ENCODE measurements at regions not wholly inside any gene's neighbourhood (a gene's known extent, or its start where the extent isn't known, plus 50 kb on each side); places are given as distances from the start of the nearest gene placed in this dataset.
"Not testable (repeated sequence)": the region's sequence is repeated elsewhere in the genome, so short reads cannot be mapped to it uniquely, and the experiment has no call there.

DNA sequence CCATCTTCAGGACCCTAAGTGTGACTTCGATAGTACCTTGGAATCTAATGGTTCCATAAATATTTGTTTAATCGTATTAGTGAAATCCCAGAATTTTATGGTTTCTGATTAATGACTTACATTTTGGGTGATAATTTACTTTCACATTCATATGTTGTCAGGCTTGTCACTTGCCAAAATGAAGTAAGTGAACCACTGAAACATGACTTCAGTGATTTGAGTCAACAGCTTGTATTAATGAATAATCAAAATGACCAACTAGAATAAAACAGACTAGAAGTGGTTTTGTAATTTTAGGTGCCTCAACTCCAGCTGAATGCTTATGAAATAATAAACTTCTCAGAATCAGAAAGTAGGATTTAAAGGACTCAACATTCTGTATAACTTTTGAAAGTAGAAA, 517.1 kb downstream of the PRKD1 start:
- Histone ChIP-seq H3K4me1 (ENCODE audit: control insufficient read depth, insufficient read depth, low read length) (no peaks in the 10 kb centered on the region), H3K27me3 (ENCODE audit: control insufficient read depth, insufficient read depth, low read length, poor library complexity, severe bottlenecking) (no peaks in the 10 kb centered on the region), H3K27ac (ENCODE audit: low read depth, low read length) (no peak overlapping the region), H3K9ac (ENCODE audit: extremely low read depth, low read length, poor library complexity, severe bottlenecking) (no peak overlapping the region), H3K4me3 (ENCODE audit: low read length) (no peak overlapping the region), H3K36me3 (ENCODE audit: control insufficient read depth, insufficient read depth, low read length) (no peaks in the 10 kb centered on the region), H3K9me3 (ENCODE audit: control insufficient read depth, low read length) (no peaks in the 10 kb centered on the region)
- 86 to 100% methylated on average over 1 to 2 of the region's 2 CpGs for WGBS, 2 experiments (ENCODE audit: insufficient coverage in 1 of 2, insufficient read length in 1 of 2)
- peaks cover 46% of the 10 kb centered on the region for H3K9me3 Mint-ChIP-seq
- TF ChIP-seq, protein P1, sequence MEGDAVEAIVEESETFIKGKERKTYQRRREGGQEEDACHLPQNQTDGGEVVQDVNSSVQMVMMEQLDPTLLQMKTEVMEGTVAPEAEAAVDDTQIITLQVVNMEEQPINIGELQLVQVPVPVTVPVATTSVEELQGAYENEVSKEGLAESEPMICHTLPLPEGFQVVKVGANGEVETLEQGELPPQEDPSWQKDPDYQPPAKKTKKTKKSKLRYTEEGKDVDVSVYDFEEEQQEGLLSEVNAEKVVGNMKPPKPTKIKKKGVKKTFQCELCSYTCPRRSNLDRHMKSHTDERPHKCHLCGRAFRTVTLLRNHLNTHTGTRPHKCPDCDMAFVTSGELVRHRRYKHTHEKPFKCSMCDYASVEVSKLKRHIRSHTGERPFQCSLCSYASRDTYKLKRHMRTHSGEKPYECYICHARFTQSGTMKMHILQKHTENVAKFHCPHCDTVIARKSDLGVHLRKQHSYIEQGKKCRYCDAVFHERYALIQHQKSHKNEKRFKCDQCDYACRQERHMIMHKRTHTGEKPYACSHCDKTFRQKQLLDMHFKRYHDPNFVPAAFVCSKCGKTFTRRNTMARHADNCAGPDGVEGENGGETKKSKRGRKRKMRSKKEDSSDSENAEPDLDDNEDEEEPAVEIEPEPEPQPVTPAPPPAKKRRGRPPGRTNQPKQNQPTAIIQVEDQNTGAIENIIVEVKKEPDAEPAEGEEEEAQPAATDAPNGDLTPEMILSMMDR (conservative IDR thresholded peaks at IDR 0.05) = no peak
- H3K4me1 Mint-ChIP-seq = no peaks in the 10 kb centered on the region
- peaks cover 2% of the 10 kb centered on the region for H3K27me3 Mint-ChIP-seq (ENCODE audit: insufficient read depth)
- no peak for DNase-seq
- H3K27ac Mint-ChIP-seq = no peak overlapping the region
- no peak overlapping the region for H3K4me3 Mint-ChIP-seq
- H3K36me3 Mint-ChIP-seq (ENCODE audit: low read depth) = no peaks in the 10 kb centered on the region

DNA sequence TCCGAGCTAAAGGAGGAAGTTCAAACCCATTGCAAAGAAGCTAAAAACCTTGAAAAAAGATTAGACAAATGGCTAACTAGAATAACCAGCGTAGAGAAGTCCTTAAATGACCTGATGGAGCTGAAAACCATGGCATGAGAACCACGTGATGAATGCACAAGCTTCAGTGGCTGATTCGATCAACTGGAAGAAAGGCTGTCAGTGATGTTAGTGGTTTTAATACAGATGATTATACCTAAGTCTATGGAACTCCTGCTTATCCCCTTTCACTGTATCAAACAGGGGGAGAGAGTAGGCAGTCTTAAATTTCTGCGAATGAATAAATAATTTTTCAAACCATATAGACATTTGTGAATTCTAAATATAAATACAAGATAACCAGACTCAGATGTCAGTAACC, 512.7 kb downstream of the PRKD1 start:
- H3K9ac ChIP-seq (ENCODE audit: extremely low read depth, low read length, poor library complexity, severe bottlenecking); H3K4me3 Mint-ChIP-seq; H3K27ac Mint-ChIP-seq; H3K27ac ChIP-seq (ENCODE audit: low read depth, low read length); H3K4me3 ChIP-seq (ENCODE audit: low read length); H3K9me3 ChIP-seq (ENCODE audit: control insufficient read depth, low read length); DNase-seq; H3K36me3 Mint-ChIP-seq (ENCODE audit: low read depth); H3K36me3 ChIP-seq (ENCODE audit: control insufficient read depth, insufficient read depth, low read length); H3K27me3 ChIP-seq (ENCODE audit: control insufficient read depth, insufficient read depth, low read length, poor library complexity, severe bottlenecking); H3K27me3 Mint-ChIP-seq (ENCODE audit: insufficient read depth); H3K4me1 Mint-ChIP-seq; H3K4me1 ChIP-seq (ENCODE audit: control insufficient read depth, insufficient read depth, low read length): not testable (repeated sequence)
- WGBS, 2 experiments (ENCODE audit: insufficient coverage in 1 of 2, insufficient read length in 1 of 2) = 69 to 82% methylated on average over 3 to 4 of the region's 5 CpGs
- H3K9me3 Mint-ChIP-seq = peaks cover 23% of the 10 kb centered on the region

DNA sequence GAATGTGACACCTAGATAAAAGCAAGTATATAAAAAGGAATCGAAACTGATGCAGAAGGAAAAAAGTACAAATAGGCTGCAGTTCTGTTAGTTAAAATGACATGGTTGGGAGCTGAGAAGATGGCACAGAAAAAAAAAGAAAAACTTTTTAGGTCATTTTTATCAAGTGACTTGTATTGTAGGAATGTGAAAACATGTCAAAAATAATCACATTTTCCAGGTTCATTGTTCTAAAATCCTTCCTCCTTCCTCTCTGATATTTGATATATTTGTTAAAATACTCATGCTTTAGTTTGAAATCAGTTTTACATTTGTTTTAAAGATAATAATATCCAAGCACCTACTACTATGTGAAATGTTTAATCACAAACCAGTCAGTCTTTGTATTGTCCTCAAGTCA, 507.9 kb downstream of the PRKD1 start:
- no peaks in the 10 kb centered on the region for H3K9me3 ChIP-seq (ENCODE audit: control insufficient read depth, low read length)
- Mint-ChIP-seq H3K27ac (no peak overlapping the region), H3K36me3 (ENCODE audit: low read depth) (no peaks in the 10 kb centered on the region), H3K9me3 (peaks cover 7% of the 10 kb centered on the region), H3K4me3 (no peak overlapping the region), H3K27me3 (ENCODE audit: insufficient read depth) (no peaks in the 10 kb centered on the region), H3K4me1 (no peaks in the 10 kb centered on the region)
- 90 to 100% methylated on average over 1 of the region's 1 CpG for WGBS, 2 experiments (ENCODE audit: insufficient coverage in 1 of 2, insufficient read length in 1 of 2)
- DNase-seq = no peak
- no peaks in the 10 kb centered on the region for H3K4me1 ChIP-seq (ENCODE audit: control insufficient read depth, insufficient read depth, low read length)
- no peaks in the 10 kb centered on the region for H3K27me3 ChIP-seq (ENCODE audit: control insufficient read depth, insufficient read depth, low read length, poor library complexity, severe bottlenecking)
- no peak overlapping the region for H3K4me3 ChIP-seq (ENCODE audit: low read length)
- no peaks in the 10 kb centered on the region for H3K36me3 ChIP-seq (ENCODE audit: control insufficient read depth, insufficient read depth, low read length)
- H3K9ac ChIP-seq (ENCODE audit: extremely low read depth, low read length, poor library complexity, severe bottlenecking) = no peak overlapping the region
- TF ChIP-seq, protein P1 (conservative IDR thresholded peaks at IDR 0.05) = no peak
- no peak overlapping the region for H3K27ac ChIP-seq (ENCODE audit: low read depth, low read length)

DNA sequence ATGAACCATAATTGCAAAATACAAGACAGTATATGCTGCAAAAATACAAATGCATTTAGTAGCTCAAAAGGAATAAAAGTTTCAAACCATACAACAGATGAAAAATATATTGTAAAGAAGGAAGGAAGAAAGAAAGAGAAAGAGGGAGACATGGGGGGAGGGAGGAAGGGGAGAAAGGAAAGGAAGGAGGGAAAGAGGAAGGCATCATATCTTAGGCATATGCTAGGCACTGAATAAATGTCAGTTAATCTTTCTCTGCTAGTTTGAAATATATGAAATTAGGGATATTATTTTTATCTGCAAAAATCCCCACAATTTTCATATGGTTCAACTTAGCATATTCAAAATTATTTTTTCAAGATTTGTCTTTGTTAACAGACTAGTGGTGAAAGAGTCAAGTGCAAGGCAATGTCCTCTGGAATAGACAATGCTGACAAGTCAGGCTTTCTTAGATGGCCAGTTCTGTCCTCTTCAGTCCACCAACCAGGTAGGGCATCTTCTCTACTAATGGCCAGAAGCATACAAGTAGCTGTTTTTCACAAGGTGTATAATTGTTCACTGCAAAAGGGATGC, 506.4 kb downstream of the PRKD1 start:
- TF ChIP-seq, protein P1 (conservative IDR thresholded peaks at IDR 0.05) = peak; percentile 64
- no peak overlapping the region for H3K4me3 Mint-ChIP-seq
- H3K27ac ChIP-seq (ENCODE audit: low read depth, low read length) = no peak overlapping the region
- H3K9me3 Mint-ChIP-seq = no peaks in the 10 kb centered on the region
- H3K27me3 Mint-ChIP-seq (ENCODE audit: insufficient read depth) = no peaks in the 10 kb centered on the region
- H3K9me3 ChIP-seq (ENCODE audit: control insufficient read depth, low read length) = no peaks in the 10 kb centered on the region
- no peak overlapping the region for H3K9ac ChIP-seq (ENCODE audit: extremely low read depth, low read length, poor library complexity, severe bottlenecking)
- no peaks in the 10 kb centered on the region for H3K27me3 ChIP-seq (ENCODE audit: control insufficient read depth, insufficient read depth, low read length, poor library complexity, severe bottlenecking)
- no peak for DNase-seq
- no peaks in the 10 kb centered on the region for H3K36me3 ChIP-seq (ENCODE audit: control insufficient read depth, insufficient read depth, low read length)
- no peaks in the 10 kb centered on the region for H3K4me1 ChIP-seq (ENCODE audit: control insufficient read depth, insufficient read depth, low read length)
- H3K4me3 ChIP-seq (ENCODE audit: low read length) = no peak overlapping the region
- no peaks in the 10 kb centered on the region for H3K36me3 Mint-ChIP-seq (ENCODE audit: low read depth)
- H3K27ac Mint-ChIP-seq = no peak overlapping the region
- H3K4me1 Mint-ChIP-seq = no peaks in the 10 kb centered on the region
